ENCODE measurements at regions not wholly inside any gene's neighbourhood (a gene's known extent, or its start where the extent isn't known, plus 50 kb on each side); places are given as distances from the start of the nearest gene placed in this dataset.
"Not testable (repeated sequence)": the region's sequence is repeated elsewhere in the genome, so short reads cannot be mapped to it uniquely, and the experiment has no call there.

DNA sequence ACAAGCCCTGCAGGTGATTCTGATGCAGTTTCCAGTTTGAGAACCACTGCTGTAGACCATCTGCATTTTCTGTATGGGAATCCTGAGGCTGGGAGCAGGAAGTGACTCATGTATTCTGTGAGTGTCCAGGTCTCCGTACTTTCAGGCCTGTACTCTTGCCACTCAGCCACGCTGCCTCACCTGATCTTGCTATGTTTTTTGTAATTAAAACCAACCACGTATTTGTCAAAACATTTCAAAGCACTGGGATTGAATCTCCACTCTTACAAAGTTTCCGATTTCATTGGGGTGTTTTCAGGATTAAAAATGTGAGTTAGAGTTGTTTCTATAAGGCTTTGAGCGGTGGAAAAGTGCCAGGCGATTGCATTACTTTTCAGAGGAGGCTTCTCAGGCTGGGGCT is 2907.5 kb downstream of the RPIA start:
- TF ChIP-seq EZH2 (IDR thresholded peaks at IDR 0.05; ENCODE audit: low read depth); CTCF (conservative IDR thresholded peaks at IDR 0.05): not testable (repeated sequence)
